Peyer's patch (tissue), 4 donors: ENCODE measurements at regions not wholly inside any gene's neighbourhood (a gene's known extent, or its start where the extent isn't known, plus 50 kb on each side); places are given as distances from the start of the nearest gene placed in this dataset.

Experiments
- CTCF ChIP-seq, 6 experiments: fragments of 450-650 bp in 4 of 6; fragments of 200-600 bp in 2 of 6; sonication (generic) in 1 of 6; IDR thresholded peaks; one replicate each; pipeline ENCODE4 v1.5.1; 2017 to 2019; ENCODE audit warnings: antibody characterized with exemption in 6 of 6, mild to moderate bottlenecking in 3 of 6, moderate library complexity in 1 of 6
- POLR2A ChIP-seq, 2 donors: fragments of 450-650 bp; IDR thresholded peaks; one replicate each; pipeline ENCODE4 v1.5.1; 2017; ENCODE audit warnings: antibody characterized with exemption in 2 of 2, mild to moderate bottlenecking in 2 of 2, moderate library complexity in 2 of 2

DNA sequence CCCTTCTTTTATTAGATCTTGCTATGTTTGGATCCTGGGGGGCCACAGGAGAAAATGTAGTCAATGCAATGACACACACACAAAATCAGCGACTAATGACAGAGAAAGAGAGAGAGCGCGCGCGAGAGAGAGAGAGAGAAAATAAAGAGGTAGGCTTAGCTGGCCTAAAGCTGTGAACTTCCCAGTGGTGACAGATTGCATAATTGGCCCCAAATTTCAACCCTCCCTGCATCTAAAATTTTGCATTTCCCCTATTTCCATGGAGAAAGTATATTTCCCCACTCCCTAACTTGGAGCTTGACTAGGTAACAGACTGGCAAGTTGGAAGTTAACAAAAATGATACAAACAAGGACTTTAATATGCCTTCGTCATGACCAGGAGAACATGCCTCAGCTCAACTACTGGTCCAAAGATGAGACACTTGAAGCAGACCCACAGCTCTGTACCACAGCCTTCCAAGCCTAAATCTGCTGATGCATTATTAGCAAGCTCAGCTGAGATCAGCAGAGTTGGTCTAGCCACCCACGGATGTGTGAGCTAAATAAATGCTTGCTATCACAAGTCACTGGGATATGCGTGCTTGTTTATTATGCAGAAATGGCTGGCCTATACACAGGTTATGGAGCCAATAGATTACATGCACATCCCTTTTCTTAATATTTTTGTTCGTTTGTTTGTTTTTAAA, 118.1 kb upstream of the PRDM1 start:
- TF ChIP-seq POLR2A (IDR thresholded peaks at IDR 0.05) (no peak), CTCF (IDR thresholded peaks at IDR 0.05) (no peak)
